HG03095 (cell line): ENCODE measurements at regions not wholly inside any gene's neighbourhood (a gene's known extent, or its start where the extent isn't known, plus 50 kb on each side); places are given as distances from the start of the nearest gene placed in this dataset.

ENCODE experiments used
- ATAC-seq: cut with Tn5 transposase; IDR thresholded peaks from one replicate; pipeline ENCODE4 v1.9.1; 2021; ENCODE audit warnings: moderate library complexity; ENCODE audit not compliant: unreplicated experiment

- ATAC-seq = no peak
Observed at GRCh38 chr3:182244222-182244971, 532.7 kb downstream of the SOX2 start.

- ATAC-seq = no peak
Observed at GRCh38 chr3:182245059-182245458, 533.3 kb downstream of the SOX2 start.

- ATAC-seq = no peak
Observed at GRCh38 chr3:182246870-182247269, 535.1 kb downstream of the SOX2 start.

DNA sequence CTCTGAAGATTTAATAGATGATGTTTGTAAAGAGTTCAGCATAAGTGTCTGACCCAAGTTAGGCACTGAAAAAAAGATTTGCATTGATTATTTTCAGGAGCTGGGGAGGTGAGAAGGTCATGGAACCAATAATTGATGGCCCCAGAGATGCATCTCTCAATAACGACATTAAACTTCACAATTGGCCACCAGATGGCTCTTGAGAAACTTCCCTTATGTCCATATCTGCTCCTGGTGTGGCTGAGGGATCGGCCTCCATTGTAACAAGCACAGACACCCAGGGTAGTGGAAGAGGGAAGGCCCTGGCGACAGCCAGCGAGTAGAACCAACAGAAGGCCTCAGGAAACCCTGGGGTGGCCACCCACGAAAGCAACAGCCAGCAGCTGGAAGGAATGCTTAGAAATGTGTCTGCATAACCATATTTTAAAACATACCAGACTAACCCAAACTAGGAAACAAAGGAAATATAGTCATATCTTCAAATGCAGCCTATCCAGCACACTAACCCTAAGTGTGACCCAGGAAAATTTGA is 536.7 kb downstream of the SOX2 start:
- no peak for ATAC-seq

DNA sequence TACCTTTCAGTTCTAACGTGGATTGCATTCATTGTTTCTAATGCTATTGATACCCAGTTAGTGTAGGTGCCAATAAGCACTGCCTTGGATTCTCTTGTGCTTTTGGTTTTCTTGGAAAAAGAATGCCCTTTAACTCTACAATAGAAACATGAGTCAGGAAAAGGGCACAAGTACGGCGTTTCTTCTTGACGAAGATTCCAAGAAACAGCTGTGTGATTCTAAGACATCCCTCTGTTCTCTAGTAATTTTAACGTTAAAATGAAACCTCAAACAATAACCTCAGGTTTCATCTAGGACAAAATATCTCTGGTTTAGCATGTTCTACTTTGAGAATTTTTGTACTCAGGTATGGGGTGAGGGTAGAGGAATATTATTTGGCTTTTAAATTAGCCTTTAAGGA is 540.5 kb upstream of the ATP11B start:
- no peak for ATAC-seq

GRCh38 chr3:182255158-182255557 is 538.1 kb upstream of the ATP11B start:
- no peak for ATAC-seq

DNA sequence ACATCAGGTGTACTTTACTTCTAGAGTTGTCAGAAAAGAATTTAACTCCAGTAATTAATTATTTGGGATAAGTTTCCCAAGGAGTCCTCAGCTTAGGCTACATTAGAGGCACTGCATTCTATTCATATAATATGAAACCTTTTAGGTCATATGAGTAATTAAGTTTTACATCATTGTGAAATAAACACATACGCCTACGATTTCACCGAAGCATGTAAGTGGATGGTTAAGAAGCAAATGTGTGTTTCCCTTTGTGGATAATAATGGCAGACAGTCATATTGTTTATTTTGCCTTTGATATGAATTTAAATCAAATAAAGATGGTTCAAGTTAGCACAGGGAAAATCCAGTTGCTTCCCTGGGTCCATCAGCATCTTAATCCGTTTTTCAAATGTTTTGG is 535.9 kb upstream of the ATP11B start:
- no peak for ATAC-seq

DNA sequence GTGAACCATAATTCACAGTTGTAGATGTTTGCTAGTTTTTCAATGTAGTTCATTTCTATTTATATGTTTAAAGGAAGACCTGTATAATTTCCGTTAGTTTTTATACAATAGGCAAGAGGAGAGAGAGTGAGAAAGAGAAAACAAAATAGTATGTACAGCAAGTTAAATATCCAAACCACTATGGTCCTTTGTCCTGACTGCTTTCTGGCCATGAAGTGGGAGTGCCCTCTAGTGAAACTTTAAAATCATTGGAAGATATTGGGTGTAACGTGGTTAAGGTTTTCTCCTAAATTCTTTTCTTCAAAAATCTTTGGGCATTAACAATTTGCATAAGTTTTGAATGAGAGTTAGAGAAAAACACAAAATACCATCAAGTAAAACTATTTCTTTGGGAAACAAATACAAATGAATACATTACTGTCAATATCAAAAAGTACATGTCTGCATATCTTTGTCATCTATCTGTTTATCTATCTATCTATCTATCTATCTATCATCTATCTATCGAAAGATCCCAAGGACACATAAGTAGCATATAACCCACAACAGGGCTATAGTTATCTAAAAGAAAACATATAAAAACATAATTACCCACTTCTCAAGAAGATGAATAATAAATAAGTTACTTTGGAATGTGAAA is 534.6 kb upstream of the ATP11B start:
- no peak for ATAC-seq

DNA sequence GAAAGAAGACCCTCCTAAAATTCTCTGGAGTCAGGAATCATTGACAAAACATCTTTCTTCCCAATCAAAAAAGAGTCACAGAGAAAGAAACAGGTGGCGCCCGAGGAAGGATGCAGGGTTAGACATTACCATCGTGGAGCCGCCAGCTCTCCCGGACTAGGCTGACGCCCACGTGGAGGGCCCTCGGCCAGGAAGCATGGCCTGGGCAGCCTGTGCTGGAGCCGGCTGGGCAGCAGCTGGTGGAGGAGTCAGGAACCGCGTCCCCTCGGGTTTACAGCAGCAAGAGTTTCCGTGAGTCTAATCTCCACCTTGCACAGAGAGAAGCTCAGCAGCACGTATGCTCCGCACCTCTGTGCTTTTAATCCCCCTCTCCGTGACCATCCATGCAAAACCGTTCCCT is 533.7 kb upstream of the ATP11B start:
- ATAC-seq = no peak

- ATAC-seq = no peak
Observed at GRCh38 chr3:182261041-182261440, 532.3 kb upstream of the ATP11B start.

GRCh38 chr3:182268711-182269110 is 524.6 kb upstream of the ATP11B start:
- no peak for ATAC-seq

GRCh38 chr3:182276512-182276911 is 516.8 kb upstream of the ATP11B start:
- ATAC-seq = no peak

DNA sequence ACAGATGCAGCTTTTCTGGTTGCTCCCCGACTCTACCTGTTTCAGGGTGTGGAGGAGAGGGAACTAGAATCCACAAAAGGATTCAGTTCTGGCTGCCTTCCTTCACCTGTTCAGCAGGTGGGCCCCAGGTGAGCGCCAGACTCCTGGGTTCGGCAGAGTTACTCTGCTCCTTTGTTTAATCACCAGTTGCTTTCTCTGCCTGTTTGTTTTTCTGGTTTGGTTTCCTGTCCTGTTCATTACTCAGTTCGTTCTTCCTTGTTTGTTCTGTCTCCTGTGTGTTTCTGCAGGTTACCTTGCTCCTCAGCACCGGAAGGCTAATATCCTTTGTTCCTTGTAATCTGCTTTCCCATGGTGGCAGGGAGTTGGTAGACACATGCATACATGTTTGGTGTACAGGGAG is 508.5 kb upstream of the ATP11B start:
- ATAC-seq = no peak

GRCh38 chr3:182292591-182292990 is 500.7 kb upstream of the ATP11B start:
- ATAC-seq = no peak

- ATAC-seq = no peak
Observed at GRCh38 chr3:182294256-182294655, 499.0 kb upstream of the ATP11B start.

- no peak for ATAC-seq
Observed at GRCh38 chr3:182294696-182295095, 498.6 kb upstream of the ATP11B start.

- no peak for ATAC-seq
Observed at GRCh38 chr3:182300266-182300665, 493.0 kb upstream of the ATP11B start.

DNA sequence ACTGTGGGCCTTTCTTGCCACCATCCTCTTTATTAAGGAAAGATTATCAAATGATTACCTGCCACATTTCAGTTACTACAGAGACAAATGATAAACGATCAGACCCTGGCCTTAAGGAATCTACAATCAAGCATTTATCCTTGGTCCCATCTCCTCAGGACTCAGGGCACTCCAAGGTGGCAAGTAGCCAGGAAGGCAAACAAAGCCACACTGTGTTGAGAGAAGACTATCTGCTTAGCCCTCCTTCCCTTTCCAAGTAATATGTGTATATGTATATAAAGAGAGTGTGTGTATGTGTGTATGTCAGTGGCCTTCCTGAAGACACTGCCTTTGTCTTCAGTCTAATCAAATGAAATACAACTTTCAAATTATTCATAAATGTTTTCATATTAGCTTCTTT is 490.1 kb upstream of the ATP11B start:
- ATAC-seq = no peak

DNA sequence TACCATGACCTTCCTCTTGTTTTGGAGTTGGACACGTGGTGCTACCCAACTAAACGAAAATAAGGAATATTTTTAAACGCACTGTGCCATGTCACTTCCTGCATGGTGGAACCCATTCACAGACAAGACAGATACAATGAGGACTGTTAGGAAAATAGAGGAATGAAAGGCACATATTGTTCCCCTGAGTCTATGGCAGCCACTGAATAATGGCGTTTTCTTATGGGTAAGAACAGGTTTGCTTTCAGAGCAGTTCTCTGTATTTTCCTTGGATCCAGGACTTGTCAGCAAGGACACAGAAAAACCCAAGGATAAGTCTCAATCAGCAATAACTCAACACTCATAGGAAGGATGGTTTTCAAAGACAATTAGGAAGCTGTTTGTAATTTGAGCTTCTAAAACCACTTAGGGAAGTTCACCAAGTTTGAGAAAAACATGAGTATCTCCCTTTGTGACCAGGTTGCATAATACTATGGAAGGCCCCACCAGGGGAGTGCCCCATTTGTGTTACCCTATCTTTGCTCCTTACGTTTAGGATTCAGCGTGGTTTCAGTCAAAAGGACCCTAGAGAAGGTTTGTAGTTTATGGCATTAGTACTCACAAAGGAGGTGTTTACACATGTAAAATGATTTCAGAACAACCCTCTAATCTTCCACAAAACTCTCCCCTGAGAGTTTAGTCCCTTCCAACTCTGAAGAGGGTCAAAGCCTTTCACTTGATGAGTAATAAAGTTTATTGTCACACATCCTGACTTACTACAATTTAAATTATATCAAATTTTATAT is 487.2 kb upstream of the ATP11B start:
- ATAC-seq = no peak

GRCh38 chr3:182308328-182308727 is 485.0 kb upstream of the ATP11B start:
- no peak for ATAC-seq

DNA sequence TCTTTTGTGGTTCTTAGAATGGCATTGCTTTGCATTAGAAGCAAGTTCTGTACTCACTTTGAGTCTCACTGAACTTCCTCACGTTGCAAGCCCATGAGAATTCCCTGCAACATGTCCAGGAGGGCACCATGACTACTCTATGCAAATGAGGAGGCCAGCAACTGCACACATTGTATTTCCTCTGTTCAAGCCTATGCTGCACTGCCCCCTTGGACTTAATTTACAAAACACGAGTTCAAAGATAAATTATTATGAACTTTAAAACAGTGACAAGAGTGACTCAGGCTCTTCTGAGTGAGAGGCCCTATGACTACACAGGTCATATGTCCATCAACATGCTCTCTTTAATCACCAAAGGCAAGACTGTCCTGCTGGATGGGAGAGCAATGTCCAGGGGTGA is 484.2 kb upstream of the ATP11B start:
- ATAC-seq = no peak

- ATAC-seq = no peak
Observed at GRCh38 chr3:182315313-182315712, 478.0 kb upstream of the ATP11B start.
